Mesendoderm (in vitro differentiated cells): ENCODE measurements at regions not wholly inside any gene's neighbourhood (a gene's known extent, or its start where the extent isn't known, plus 50 kb on each side); places are given as distances from the start of the nearest gene placed in this dataset.

Experiments used
- DNase-seq: peaks from one replicate; pipeline ENCODE4 v3.0.0; 2013
- H2AK5ac ChIP-seq: 2 replicates; pipeline ENCODE4 v1.6.1; 2013; ENCODE audit warnings: low read length, inconsistent platforms
- H2BK120ac ChIP-seq: 2 replicates; pipeline ENCODE4 v1.6.1; 2013; ENCODE audit warnings: low read depth, mild to moderate bottlenecking, low read length, moderate library complexity, mixed read lengths
- H2BK15ac ChIP-seq: replicated peaks from 2 replicates; pipeline ENCODE4 v1.6.1; 2013; ENCODE audit warnings: low read depth, mild to moderate bottlenecking, moderate library complexity
- H2BK5ac ChIP-seq: 2 replicates; pipeline ENCODE4 v1.6.1; 2013; ENCODE audit warnings: low read length, inconsistent platforms
- H3K18ac ChIP-seq: 2 replicates; pipeline ENCODE4 v1.6.1; 2013; ENCODE audit warnings: mild to moderate bottlenecking, low read length, mixed read lengths
- H3K23ac ChIP-seq: one replicate; pipeline ENCODE4 v1.6.1; 2013; ENCODE audit warnings: low read length
- H3K27ac ChIP-seq: 2 replicates; pipeline ENCODE4 v1.5.1; 2013; ENCODE audit warnings: low read depth, mild to moderate bottlenecking, inconsistent platforms, low read length, moderate library complexity
- H3K27me3 ChIP-seq: 2 replicates; pipeline ENCODE4 v1.6.1; 2013; ENCODE audit warnings: low read length, control low read depth, mild to moderate bottlenecking, inconsistent platforms; ENCODE audit not compliant: insufficient read depth, poor library complexity
- H3K36me3 ChIP-seq: 2 replicates; pipeline ENCODE4 v1.6.1; 2013; ENCODE audit warnings: low read length, inconsistent platforms; ENCODE audit not compliant: control insufficient read depth, insufficient read depth
- H3K4ac ChIP-seq: one replicate; pipeline ENCODE4 v1.6.1; 2013; ENCODE audit warnings: low read depth, mild to moderate bottlenecking, low read length, moderate library complexity
- H3K4me1 ChIP-seq: 2 replicates; pipeline ENCODE4 v1.6.1; 2013; ENCODE audit warnings: low read depth, low read length, inconsistent platforms; ENCODE audit not compliant: control insufficient read depth
- H3K4me2 ChIP-seq: 2 replicates; pipeline ENCODE4 v1.6.1; 2013; ENCODE audit warnings: low read length
- H3K4me3 ChIP-seq: 2 replicates; pipeline ENCODE4 v1.5.1; 2013; ENCODE audit warnings: mild to moderate bottlenecking, low read length
- H3K56ac ChIP-seq: one replicate; pipeline ENCODE4 v1.6.1; 2013; ENCODE audit warnings: low read length
- H3K79me1 ChIP-seq: 2 replicates; pipeline ENCODE4 v1.6.1; 2013; ENCODE audit warnings: low read length, inconsistent platforms
- H3K79me2 ChIP-seq: 2 replicates; pipeline ENCODE4 v1.6.1; 2013; ENCODE audit warnings: mild to moderate bottlenecking, low read length; ENCODE audit not compliant: control insufficient read depth, insufficient read depth
- H3K9ac ChIP-seq: 2 replicates; pipeline ENCODE4 v1.6.1; 2013; ENCODE audit warnings: low read length, inconsistent platforms
- H4K5ac ChIP-seq: one replicate; pipeline ENCODE4 v1.6.1; 2013; ENCODE audit warnings: low read length
- H4K8ac ChIP-seq: one replicate; pipeline ENCODE4 v1.6.1; 2013; ENCODE audit warnings: low read depth, mild to moderate bottlenecking, control low read depth, low read length, moderate library complexity
- WGBS: extraction: QIAGEN DNeasy Blood & Tissue Kit; methylation state at CpG from one replicate; pipeline ENCODE4 v1.1.7; 2013; ENCODE audit warnings: low lambda C conversion rate, missing lambda C conversion rate; ENCODE audit not compliant: insufficient coverage; ENCODE audit errors: extremely low coverage; 5-methylcytosine and 5-hydroxymethylcytosine counted together

DNA sequence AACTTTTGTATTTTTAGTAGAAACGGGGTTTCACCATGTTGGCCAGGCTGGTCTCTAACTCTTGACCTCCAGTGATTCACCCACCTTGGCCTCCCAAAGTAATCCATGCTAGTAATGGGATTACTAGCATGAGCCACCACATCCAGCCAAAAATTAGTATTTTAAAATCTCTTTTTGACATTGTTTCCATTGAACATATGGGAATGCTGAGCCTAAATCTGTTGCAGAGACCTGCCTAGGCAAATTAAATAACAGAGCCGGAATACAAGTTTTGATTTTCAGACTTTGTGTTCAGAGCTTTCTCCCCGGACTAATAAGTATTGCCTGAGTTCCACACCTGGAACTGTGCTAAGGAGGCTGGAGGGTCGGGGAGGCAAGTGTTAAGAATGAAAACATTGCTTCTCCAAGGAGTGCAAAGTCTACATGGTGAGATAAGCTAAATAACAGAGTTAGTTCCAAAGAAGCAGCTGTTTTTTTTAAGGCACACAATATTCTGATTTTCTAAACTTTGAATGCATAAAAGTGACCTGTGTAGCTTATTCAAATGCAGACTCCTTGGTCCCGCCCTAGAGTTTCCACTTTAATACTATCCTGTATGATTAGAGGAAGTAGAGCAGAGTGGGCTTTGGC, 150.6 kb upstream of the CELF4 start:
- WGBS: no CpG with 5 or more reads among the region's 5 CpGs
- H3K23ac ChIP-seq: no peak overlapping the region

DNA sequence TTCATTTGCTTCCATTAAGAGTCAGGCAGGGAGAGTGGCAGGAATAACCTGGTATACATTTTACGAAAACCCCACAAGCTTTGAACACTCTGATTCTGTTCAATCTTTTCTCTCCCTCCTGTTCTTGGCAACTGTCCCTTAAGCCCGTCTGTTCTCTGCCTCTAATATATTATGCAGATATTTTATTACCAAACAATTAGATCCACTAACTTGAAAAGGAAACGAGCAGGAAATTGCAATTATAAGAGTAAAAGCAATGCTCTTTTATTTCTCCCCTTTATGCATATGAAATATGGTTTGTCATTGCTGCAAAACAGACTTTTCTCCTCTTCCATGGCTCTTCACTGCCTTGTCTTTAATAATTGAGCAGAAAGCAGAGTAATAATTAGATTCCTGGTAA, 149.1 kb upstream of the CELF4 start:
- Histone ChIP-seq H3K79me1 (no peaks in the 10 kb centered on the region), H2AK5ac (no peak overlapping the region), H2BK5ac (no peak overlapping the region), H3K27me3 (no peaks in the 10 kb centered on the region), H3K9ac (no peak overlapping the region), H3K23ac (no peak overlapping the region), H3K4ac (no peak overlapping the region), H3K18ac (no peak overlapping the region), H3K36me3 (no peaks in the 10 kb centered on the region), H2BK120ac (no peak overlapping the region), H3K4me3 (no peak overlapping the region), H2BK15ac (no peak overlapping the region), H4K8ac (no peak overlapping the region), H3K4me1 (no peaks in the 10 kb centered on the region), H3K79me2 (no peaks in the 10 kb centered on the region), H3K27ac (no peak overlapping the region), H4K5ac (no peak overlapping the region), H3K56ac (no peak overlapping the region), H3K4me2 (no peak overlapping the region)
- DNase-seq: no peak
- WGBS: no CpG with 5 or more reads among the region's 3 CpGs

More for the DNA sequence above, 150.6 kb upstream of the CELF4 start:
- Histone ChIP-seq H3K18ac (no peak overlapping the region), H3K79me1 (no peaks in the 10 kb centered on the region), H3K4me2 (no peak overlapping the region), H3K4me1 (no peaks in the 10 kb centered on the region), H4K5ac (no peak overlapping the region), H3K4me3 (no peak overlapping the region), H3K4ac (no peak overlapping the region), H4K8ac (no peak overlapping the region), H2AK5ac (no peak overlapping the region), H2BK15ac (no peak overlapping the region), H2BK120ac (no peak overlapping the region), H3K9ac (no peak overlapping the region), H3K27ac (no peak overlapping the region), H3K27me3 (no peaks in the 10 kb centered on the region), H3K79me2 (no peaks in the 10 kb centered on the region), H3K56ac (no peak overlapping the region), H2BK5ac (no peak overlapping the region), H3K36me3 (no peaks in the 10 kb centered on the region)
- no peak for DNase-seq

DNA sequence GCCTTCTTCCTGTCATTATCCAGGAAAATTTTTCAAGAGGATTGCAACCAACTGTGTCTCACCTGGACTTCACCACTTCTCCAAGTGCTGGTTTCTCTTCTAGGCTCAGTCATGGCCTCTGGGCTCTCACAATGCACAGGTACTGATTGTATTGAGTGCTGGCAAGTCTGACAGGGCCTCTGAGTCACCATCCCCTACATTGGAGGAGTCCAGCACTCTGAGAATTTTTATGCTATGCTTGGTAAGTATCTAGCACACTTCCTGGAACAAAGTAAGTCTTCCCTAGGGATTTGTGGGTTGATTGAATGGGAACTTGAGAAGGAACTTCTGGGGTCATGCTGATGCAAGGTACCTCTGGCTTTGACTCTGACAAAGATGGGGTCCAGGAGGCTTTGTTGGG, 147.2 kb upstream of the CELF4 start:
- Histone ChIP-seq H3K9ac (no peak overlapping the region), H3K36me3 (no peaks in the 10 kb centered on the region), H3K27ac (no peak overlapping the region), H3K79me1 (no peaks in the 10 kb centered on the region), H4K5ac (no peak overlapping the region), H4K8ac (no peak overlapping the region), H3K18ac (no peak overlapping the region), H2BK15ac (no peak overlapping the region), H3K4me1 (no peaks in the 10 kb centered on the region), H3K4me3 (no peak overlapping the region), H2BK5ac (no peak overlapping the region), H3K23ac (no peak overlapping the region), H3K4ac (no peak overlapping the region), H3K27me3 (no peaks in the 10 kb centered on the region), H2AK5ac (no peak overlapping the region), H3K4me2 (no peak overlapping the region), H3K79me2 (no peaks in the 10 kb centered on the region), H3K56ac (no peak overlapping the region), H2BK120ac (no peak overlapping the region)
- no peak for DNase-seq

DNA sequence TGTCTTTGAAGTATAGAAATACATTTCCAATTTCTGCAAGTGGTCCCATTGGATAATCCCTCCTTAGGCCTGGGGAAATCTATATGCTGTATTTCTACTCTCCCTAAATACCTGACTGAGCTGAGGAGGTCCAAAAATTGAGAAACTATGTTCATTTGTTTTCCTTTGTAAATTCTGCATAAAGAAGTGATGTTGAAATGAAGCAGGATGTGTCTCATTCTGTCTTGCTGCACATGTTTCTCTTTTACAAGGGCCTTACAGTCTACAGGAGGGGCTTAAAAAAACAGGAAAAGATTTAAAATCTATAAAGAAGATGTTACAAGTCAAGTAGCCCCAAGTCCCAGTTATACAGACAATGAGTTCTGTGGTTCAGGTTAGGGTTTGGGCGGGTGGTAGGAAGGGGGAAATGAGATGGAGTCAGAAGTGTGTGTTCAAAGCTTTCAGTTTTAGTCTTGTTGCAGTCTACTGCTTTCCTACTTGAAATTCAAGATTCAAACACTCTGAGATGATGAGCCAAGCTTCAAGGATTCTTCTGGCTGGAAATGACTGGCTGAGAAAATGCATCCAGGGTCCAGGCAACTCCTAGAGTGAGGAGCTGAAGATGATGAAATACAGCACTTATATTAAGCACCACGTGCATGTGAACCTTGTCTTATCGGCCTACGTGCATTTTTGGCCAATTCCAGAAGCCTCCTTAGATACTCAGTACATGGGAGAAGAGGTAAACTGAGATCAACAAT, 146.3 kb upstream of the CELF4 start:
- Histone ChIP-seq H3K27me3 (no peaks in the 10 kb centered on the region), H2AK5ac (no peak overlapping the region), H3K9ac (no peak overlapping the region), H3K56ac (no peak overlapping the region), H3K4ac (no peak overlapping the region), H2BK120ac (no peak overlapping the region), H3K79me1 (no peaks in the 10 kb centered on the region), H3K36me3 (no peaks in the 10 kb centered on the region), H4K8ac (no peak overlapping the region), H3K27ac (no peak overlapping the region), H4K5ac (no peak overlapping the region), H3K4me2 (no peak overlapping the region), H2BK5ac (no peak overlapping the region), H2BK15ac (no peak overlapping the region), H3K4me3 (no peak overlapping the region), H3K18ac (no peak overlapping the region), H3K23ac (no peak overlapping the region), H3K79me2 (no peaks in the 10 kb centered on the region), H3K4me1 (no peaks in the 10 kb centered on the region)
- no peak for DNase-seq
- WGBS: no CpG with 5 or more reads among the region's 4 CpGs

DNA sequence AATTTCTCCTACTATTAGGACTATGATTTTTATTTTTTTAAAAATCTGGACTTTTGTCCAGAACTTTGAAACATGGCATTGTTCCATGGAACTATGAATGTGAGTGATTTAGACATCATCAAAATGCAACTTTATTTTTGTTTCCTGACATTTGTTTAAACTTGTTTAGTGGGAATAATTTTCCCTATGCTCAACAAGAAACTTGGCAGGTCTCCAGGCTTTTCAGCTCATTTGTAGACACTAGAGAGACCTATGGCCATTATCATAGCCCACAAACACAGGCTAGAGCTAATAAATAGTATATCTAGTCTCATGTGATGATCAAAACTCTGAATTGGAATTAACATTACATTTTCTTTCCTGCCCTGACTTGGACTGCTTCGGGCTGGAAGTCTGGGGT, 145.1 kb upstream of the CELF4 start:
- H3K4me2 ChIP-seq: no peak overlapping the region
- no peak overlapping the region for H3K18ac ChIP-seq
- no peaks in the 10 kb centered on the region for H3K27me3 ChIP-seq
- no peak overlapping the region for H2BK120ac ChIP-seq
- H3K27ac ChIP-seq: no peak overlapping the region
- no peak overlapping the region for H3K9ac ChIP-seq
- no peaks in the 10 kb centered on the region for H3K36me3 ChIP-seq
- H3K23ac ChIP-seq: no peak overlapping the region
- no peaks in the 10 kb centered on the region for H3K79me1 ChIP-seq
- no peak overlapping the region for H3K4me3 ChIP-seq
- H4K8ac ChIP-seq: no peak overlapping the region
- H3K4me1 ChIP-seq: no peaks in the 10 kb centered on the region
- no peak overlapping the region for H2BK15ac ChIP-seq
- no peak for DNase-seq
- no peaks in the 10 kb centered on the region for H3K79me2 ChIP-seq
- no peak overlapping the region for H2BK5ac ChIP-seq
- H4K5ac ChIP-seq: no peak overlapping the region
- H2AK5ac ChIP-seq: no peak overlapping the region
- H3K4ac ChIP-seq: no peak overlapping the region
- H3K56ac ChIP-seq: no peak overlapping the region
- WGBS: no CpG with 5 or more reads among the region's 1 CpG

DNA sequence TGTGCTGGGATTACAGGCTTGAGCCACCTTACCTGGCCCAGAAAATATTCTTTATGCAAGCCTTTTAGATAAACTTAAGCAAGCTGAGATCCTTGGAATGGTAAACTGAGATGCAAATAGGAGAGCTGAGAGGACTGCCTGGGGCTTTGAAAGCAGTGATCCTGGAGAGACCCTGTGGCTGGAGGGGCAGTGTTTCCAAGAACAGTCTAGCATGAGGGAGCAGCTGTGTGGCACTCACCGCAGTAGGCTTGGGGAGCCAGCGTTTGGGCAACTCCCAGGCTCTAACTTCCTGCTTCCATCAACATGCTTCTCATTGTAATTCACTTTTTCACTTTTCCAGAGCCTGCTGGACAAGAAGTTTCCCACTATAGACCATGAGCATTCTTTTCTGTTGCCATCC, 144.1 kb upstream of the CELF4 start:
- H3K23ac ChIP-seq: no peak overlapping the region
- WGBS: no CpG with 5 or more reads among the region's 2 CpGs
- no peak for DNase-seq
- H3K4ac ChIP-seq: no peak overlapping the region
- H3K79me1 ChIP-seq: no peaks in the 10 kb centered on the region
- H4K5ac ChIP-seq: no peak overlapping the region
- H3K56ac ChIP-seq: no peak overlapping the region
- H2BK5ac ChIP-seq: no peak overlapping the region
- no peak overlapping the region for H3K18ac ChIP-seq
- no peaks in the 10 kb centered on the region for H3K27me3 ChIP-seq
- H4K8ac ChIP-seq: no peak overlapping the region
- no peak overlapping the region for H3K9ac ChIP-seq
- H3K4me1 ChIP-seq: no peaks in the 10 kb centered on the region
- no peaks in the 10 kb centered on the region for H3K36me3 ChIP-seq
- no peaks in the 10 kb centered on the region for H3K79me2 ChIP-seq
- H2BK15ac ChIP-seq: no peak overlapping the region
- H3K4me3 ChIP-seq: no peak overlapping the region
- no peak overlapping the region for H3K27ac ChIP-seq
- H2AK5ac ChIP-seq: no peak overlapping the region
- H3K4me2 ChIP-seq: no peak overlapping the region
- H2BK120ac ChIP-seq: no peak overlapping the region
